LNCAP (cell line): ENCODE measurements at regions not wholly inside any gene's neighbourhood (a gene's known extent, or its start where the extent isn't known, plus 50 kb on each side); places are given as distances from the start of the nearest gene placed in this dataset.

Experiments used
- CTCF ChIP-seq: fragments of 450-650 bp; IDR thresholded peaks from 2 replicates; pipeline ENCODE4 v1.5.1; 2017; ENCODE audit warnings: mild to moderate bottlenecking

- no peak for TF ChIP-seq CTCF
Measured at GRCh38 chr5:96503501-96504236, 70.6 kb upstream of the PCSK1 start.

DNA sequence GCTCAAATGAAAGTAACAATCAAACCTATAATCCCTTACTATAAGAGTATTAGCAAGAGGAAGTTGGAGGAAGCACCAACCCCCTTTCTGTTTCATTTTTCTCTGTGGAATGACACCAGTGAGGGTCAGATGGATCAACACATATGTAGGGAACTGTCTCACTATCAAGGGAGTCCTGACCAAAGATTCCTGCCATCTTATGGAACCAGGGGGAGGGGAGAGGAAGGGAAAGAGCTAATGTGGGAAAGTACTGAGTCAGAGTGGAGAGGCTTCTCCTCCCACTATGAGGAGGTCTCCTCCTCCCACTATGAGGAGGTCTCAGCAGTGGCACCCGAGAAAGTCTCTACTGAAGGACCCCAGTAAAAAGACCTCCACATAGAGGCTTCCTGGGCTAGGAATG, 73.3 kb upstream of the PCSK1 start:
- TF ChIP-seq CTCF, result no peak

DNA sequence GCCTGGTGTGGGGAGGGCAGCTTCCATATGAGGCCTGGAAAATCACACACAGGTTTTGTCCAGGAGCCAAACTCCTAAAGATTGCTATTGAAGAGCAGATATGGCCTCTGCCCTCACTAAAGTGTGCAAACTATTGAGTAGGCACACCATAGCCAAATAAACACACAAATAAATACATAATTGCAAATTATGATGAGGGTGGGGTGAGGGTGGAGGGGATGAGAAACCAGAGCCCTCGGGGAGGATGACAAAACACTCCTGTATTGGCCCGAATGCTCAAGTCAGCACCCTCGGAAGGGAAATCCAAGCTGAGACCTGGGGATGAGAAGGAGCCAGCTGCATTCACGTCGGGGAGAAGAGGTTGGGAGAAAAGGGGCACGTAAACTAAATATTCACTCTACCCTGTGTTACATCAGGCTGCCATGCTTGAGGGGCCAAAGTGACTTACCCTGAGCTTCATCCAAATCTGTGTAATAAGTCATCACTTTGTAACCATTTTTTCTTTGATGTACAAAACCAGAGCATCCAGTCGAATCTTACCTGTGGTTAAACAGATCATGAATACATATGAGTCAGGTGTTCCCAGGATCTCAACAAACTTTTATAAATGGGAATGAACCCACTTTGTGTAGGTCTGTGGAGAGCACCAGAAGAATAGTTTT, 73.9 kb upstream of the PCSK1 start:
- TF ChIP-seq CTCF, result no peak

DNA sequence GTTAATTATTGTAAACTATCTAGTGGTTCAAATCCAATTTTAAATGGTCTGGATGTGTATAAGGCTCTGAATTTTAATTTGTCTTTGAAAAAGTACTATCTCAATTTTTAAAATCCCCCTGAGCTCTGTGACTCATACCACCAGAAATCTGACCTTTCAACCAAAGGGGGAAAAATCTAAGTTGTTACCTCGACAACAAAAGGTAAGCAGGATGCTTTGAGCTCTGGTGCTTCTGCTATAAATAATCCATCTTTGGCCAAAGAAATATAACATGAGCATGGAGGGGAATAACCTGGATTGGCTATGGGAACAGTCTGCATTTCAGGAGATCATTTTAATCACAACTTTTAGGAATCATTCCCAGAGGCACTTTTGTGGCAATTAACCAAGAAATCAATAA, 76.3 kb upstream of the PCSK1 start:
- TF ChIP-seq CTCF, result no peak

GRCh38 chr5:96509721-96510350, 76.8 kb upstream of the PCSK1 start:
- no peak for TF ChIP-seq CTCF

DNA sequence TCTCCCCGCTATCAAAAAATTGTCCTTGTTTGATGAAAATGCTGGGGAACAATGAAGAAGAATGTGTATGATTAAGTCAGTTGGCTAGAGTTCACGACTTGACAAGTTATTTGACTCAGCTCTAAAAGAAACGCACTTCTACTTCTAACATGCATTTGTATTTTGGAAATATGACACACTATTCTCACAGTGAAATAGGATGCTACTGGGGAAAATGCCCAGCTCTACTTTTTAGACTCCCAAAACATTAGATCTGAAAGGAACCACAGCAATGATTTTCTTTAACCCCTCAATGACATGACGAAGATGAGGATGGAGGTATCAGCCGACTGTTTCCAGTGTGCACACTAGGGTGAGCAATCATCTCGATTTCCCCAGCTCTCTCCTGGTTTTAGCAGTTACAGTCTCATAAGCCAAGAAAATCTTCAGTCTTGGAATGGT, 83.6 kb upstream of the PCSK1 start:
- no peak for TF ChIP-seq CTCF

DNA sequence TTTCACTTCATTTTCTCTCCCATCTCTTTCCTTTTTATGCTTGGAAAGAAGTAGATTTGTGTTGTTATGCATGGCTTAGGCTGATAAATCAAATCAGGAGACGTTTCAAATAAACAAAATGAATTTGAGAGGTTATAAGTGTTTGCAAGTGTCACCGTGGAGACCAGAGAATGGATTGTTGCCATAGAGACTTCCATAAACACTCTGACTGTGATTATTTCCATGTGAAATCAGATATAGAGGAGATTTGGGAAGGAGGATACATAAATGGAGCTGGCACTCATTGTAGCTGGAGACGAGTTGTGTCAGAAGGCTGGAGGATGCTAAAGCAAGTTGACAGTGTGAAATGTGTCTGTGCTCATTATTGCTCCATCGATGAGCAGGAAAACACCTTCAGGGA, 84.2 kb upstream of the PCSK1 start:
- TF ChIP-seq CTCF, result no peak
